ENCODE measurements at regions not wholly inside any gene's neighbourhood (a gene's known extent, or its start where the extent isn't known, plus 50 kb on each side); places are given as distances from the start of the nearest gene placed in this dataset.

DNA sequence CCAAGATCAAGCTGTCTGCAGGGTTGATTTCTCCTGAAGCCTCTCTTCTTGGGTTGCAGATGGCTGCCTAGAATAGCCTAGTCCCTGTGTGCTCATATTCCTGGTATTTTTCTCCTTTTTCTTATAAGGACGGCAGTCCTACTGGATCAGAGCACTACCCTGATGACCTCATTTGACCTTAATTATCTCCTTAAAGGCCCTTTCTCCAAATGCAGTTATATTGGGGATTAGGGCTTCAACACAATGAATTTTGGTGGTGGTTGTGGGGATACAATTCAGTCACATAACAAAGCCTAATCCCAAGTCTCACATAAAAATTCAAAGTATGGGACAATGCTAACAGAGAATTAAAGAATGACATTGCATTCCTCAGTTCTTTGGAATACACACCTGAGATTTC is 238.8 kb upstream of the SALL1 start:
- H3K79me2 ChIP-seq (ENCODE audit: insufficient read depth, low read length), result no peaks in the 10 kb centered on the region
- no peak overlapping the region for H3K4me3 ChIP-seq (replicated peaks in 1 of 2; ENCODE audit: low read depth in 1 of 2, low read length in 2 of 2)
- H3K36me3 ChIP-seq (ENCODE audit: control insufficient read depth in 1 of 2, insufficient read depth in 2 of 2, low read length in 2 of 2), result no peaks in the 10 kb centered on the region
- ATAC-seq (no peak), DNase-seq (ENCODE audit: low read depth, low spot score) (no peak)
- H3K27ac ChIP-seq (ENCODE audit: low read depth, low read length), result no peak overlapping the region
- POLR2A ChIA-PET, result no interaction called here
- peaks cover 9 to 23% of the 10 kb centered on the region in 2 experiments; a peak in 2 of 4 replicates for H3K9me3 ChIP-seq (ENCODE audit: control insufficient read depth in 1 of 2, insufficient read depth in 1 of 2, low read depth in 1 of 2, low read length in 2 of 2)
- TF ChIP-seq, protein P1, sequence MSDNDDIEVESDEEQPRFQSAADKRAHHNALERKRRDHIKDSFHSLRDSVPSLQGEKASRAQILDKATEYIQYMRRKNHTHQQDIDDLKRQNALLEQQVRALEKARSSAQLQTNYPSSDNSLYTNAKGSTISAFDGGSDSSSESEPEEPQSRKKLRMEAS (IDR thresholded peaks at IDR 0.05), result no peak
- no peak for TF ChIP-seq CBX3 (IDR thresholded peaks at IDR 0.05; ENCODE audit: low read depth)
- no peak for TF ChIP-seq CEBPB (IDR thresholded peaks at IDR 0.05; ENCODE audit: low read depth)
- TF ChIP-seq EGR1 (IDR thresholded peaks at IDR 0.05; ENCODE audit: low read depth), result no peak
- no peak for TF ChIP-seq RAD21 (IDR thresholded peaks at IDR 0.05; ENCODE audit: low read depth)
- no peak for TF ChIP-seq SRF (IDR thresholded peaks at IDR 0.05; ENCODE audit: low read depth)
- TF ChIP-seq EZH2 (IDR thresholded peaks at IDR 0.05), result no peak
- TF ChIP-seq YY1 (IDR thresholded peaks at IDR 0.05; ENCODE audit: extremely low read depth, insufficient replicate concordance, low read depth, low read length), result no peak
- no peak for TF ChIP-seq EZH2phosphoT487 (IDR thresholded peaks at IDR 0.05; ENCODE audit: borderline replicate concordance)
- no peak for TF ChIP-seq ZFX (IDR thresholded peaks at IDR 0.05)
- TF ChIP-seq SP1 (IDR thresholded peaks at IDR 0.05; ENCODE audit: low read depth), result no peak
- no peak for TF ChIP-seq POLR2A (IDR thresholded peaks at IDR 0.05; ENCODE audit: borderline replicate concordance, extremely low read depth, insufficient read depth, insufficient read length)
- TF ChIP-seq SIN3A (IDR thresholded peaks at IDR 0.05; ENCODE audit: low read depth), result no peak
- TF ChIP-seq ZNF274 (IDR thresholded peaks at IDR 0.05; ENCODE audit: low read depth, low read length), result no peak
- TF ChIP-seq FOSL1 (IDR thresholded peaks at IDR 0.05; ENCODE audit: low read depth), result no peak
- TF ChIP-seq, protein P2, sequence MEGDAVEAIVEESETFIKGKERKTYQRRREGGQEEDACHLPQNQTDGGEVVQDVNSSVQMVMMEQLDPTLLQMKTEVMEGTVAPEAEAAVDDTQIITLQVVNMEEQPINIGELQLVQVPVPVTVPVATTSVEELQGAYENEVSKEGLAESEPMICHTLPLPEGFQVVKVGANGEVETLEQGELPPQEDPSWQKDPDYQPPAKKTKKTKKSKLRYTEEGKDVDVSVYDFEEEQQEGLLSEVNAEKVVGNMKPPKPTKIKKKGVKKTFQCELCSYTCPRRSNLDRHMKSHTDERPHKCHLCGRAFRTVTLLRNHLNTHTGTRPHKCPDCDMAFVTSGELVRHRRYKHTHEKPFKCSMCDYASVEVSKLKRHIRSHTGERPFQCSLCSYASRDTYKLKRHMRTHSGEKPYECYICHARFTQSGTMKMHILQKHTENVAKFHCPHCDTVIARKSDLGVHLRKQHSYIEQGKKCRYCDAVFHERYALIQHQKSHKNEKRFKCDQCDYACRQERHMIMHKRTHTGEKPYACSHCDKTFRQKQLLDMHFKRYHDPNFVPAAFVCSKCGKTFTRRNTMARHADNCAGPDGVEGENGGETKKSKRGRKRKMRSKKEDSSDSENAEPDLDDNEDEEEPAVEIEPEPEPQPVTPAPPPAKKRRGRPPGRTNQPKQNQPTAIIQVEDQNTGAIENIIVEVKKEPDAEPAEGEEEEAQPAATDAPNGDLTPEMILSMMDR (IDR thresholded peaks at IDR 0.05 in 2 of 3, conservative IDR thresholded peaks at IDR 0.05 in 1 of 3; ENCODE audit: borderline replicate concordance in 1 of 3, insufficient read depth in 1 of 3, low read depth in 2 of 3, low read length in 2 of 3), result no peak
- H3K9ac ChIP-seq (ENCODE audit: low read length), result no peak overlapping the region
- CTCF ChIA-PET, result no interaction called here
- BruUV-seq (replicated peaks), result no TSS peak
- H4K20me1 ChIP-seq (ENCODE audit: insufficient read depth), result no peaks in the 10 kb centered on the region
- intact Hi-C loops (cut with micrococcal nuclease), result no loop called here
- RAD21 ChIA-PET (ENCODE audit: low non-redundant PET in 1 of 2, low total read pairs in 2 of 2, uncharacterized antibody in 2 of 2, unreplicated experiment in 2 of 2), result no interaction called here
- H3K4me2 ChIP-seq (ENCODE audit: low read length), result no peak overlapping the region
- no peak overlapping the region for H2AFZ ChIP-seq (ENCODE audit: low read depth, low read length, poor library complexity, severe bottlenecking)
- no peaks in the 10 kb centered on the region for H3K4me1 ChIP-seq (ENCODE audit: control insufficient read depth in 1 of 2, insufficient read depth in 2 of 2, low read length in 2 of 2)
- H3K27me3 ChIP-seq (ENCODE audit: insufficient read depth, low read length), result no peaks in the 10 kb centered on the region
- H3K9me2 ChIP-seq (ENCODE audit: insufficient read depth), result no peaks in the 10 kb centered on the region
